Spinal cord (tissue), 9 donors: ENCODE measurements at regions not wholly inside any gene's neighbourhood (a gene's known extent, or its start where the extent isn't known, plus 50 kb on each side); places are given as distances from the start of the nearest gene placed in this dataset.
"Not testable (repeated sequence)": the region's sequence is repeated elsewhere in the genome, so short reads cannot be mapped to it uniquely, and the experiment has no call there.

Experiments used
- DNase-seq, 6 donors: peaks; one replicate each; pipeline versions ENCODE4 v3.0.0 to v3.0.0-alpha.2; 2013 to 2015; ENCODE audit warnings: low spot score in 6 of 6, low read depth in 4 of 6
- H3K27ac ChIP-seq: one replicate; pipeline ENCODE4 v1.5.1; 2013; ENCODE audit warnings: low read depth, low read length, control low read depth
- H3K27me3 ChIP-seq: one replicate; pipeline ENCODE4 v1.6.1; 2013; ENCODE audit warnings: low read length; ENCODE audit not compliant: control insufficient read depth, insufficient read depth
- H3K36me3 ChIP-seq: one replicate; pipeline ENCODE4 v1.6.1; 2013; ENCODE audit warnings: low read length; ENCODE audit not compliant: control insufficient read depth, insufficient read depth
- H3K4me1 ChIP-seq: one replicate; pipeline ENCODE4 v1.6.1; 2013; ENCODE audit warnings: low read length; ENCODE audit not compliant: control insufficient read depth, insufficient read depth
- H3K4me3 ChIP-seq: one replicate; pipeline ENCODE4 v1.5.1; 2013; ENCODE audit warnings: low read depth, low read length, control low read depth
- H3K9me3 ChIP-seq: one replicate; pipeline ENCODE4 v1.6.1; 2013; ENCODE audit warnings: low read length; ENCODE audit not compliant: control insufficient read depth, insufficient read depth
- WGBS: methylation state at CpG from one replicate; pipeline ENCODE4 v1.1.5; 2013; ENCODE audit warnings: missing lambda C conversion rate; ENCODE audit not compliant: insufficient coverage; 5-methylcytosine and 5-hydroxymethylcytosine counted together
- donor health status: healthy.

GRCh38 chrX:88886908-88887307 is 139.9 kb downstream of the CPXCR1 start:
- Histone ChIP-seq H3K9me3 (no peaks in the 10 kb centered on the region), H3K4me3 (no peak overlapping the region), H3K4me1 (no peaks in the 10 kb centered on the region), H3K27me3 (no peaks in the 10 kb centered on the region), H3K27ac (no peak overlapping the region), H3K36me3 (no peaks in the 10 kb centered on the region)
- 100% methylated on average over 1 of the region's 1 CpG for WGBS
- no peak for DNase-seq

GRCh38 chrX:88903989-88904718 is 157.1 kb downstream of the CPXCR1 start:
- no peak overlapping the region for H3K27ac ChIP-seq
- H3K4me1 ChIP-seq, result no peaks in the 10 kb centered on the region
- H3K27me3 ChIP-seq, result no peaks in the 10 kb centered on the region
- H3K36me3 ChIP-seq, result no peaks in the 10 kb centered on the region
- no peak for DNase-seq
- no peak overlapping the region for H3K4me3 ChIP-seq
- H3K9me3 ChIP-seq, result no peaks in the 10 kb centered on the region
- no CpG with 5 or more reads among the region's 2 CpGs for WGBS

- Histone ChIP-seq H3K9me3 (no peaks in the 10 kb centered on the region), H3K36me3 (no peaks in the 10 kb centered on the region), H3K4me3 (no peak overlapping the region), H3K27me3 (no peaks in the 10 kb centered on the region), H3K4me1 (no peaks in the 10 kb centered on the region), H3K27ac (no peak overlapping the region)
- DNase-seq, result no peak
- 82% methylated on average over 3 of the region's 4 CpGs for WGBS
Observed at GRCh38 chrX:88908056-88908455, 161.0 kb downstream of the CPXCR1 start.

- Histone ChIP-seq H3K36me3 (no peaks in the 10 kb centered on the region), H3K9me3 (no peaks in the 10 kb centered on the region), H3K27ac (no peak overlapping the region), H3K4me3 (no peak overlapping the region), H3K27me3 (peaks cover 5% of the 10 kb centered on the region), H3K4me1 (no peaks in the 10 kb centered on the region)
- DNase-seq, result no peak
Observed at GRCh38 chrX:88937616-88938015, 190.6 kb downstream of the CPXCR1 start.

GRCh38 chrX:88940904-88941303 is 193.9 kb downstream of the CPXCR1 start:
- H3K27ac ChIP-seq, result no peak overlapping the region
- 90% methylated on average over 2 of the region's 5 CpGs for WGBS
- H3K27me3 ChIP-seq, result peaks cover 5% of the 10 kb centered on the region

GRCh38 chrX:88944661-88945060 is 197.6 kb downstream of the CPXCR1 start:
- H3K27me3 ChIP-seq, result peaks cover 2% of the 10 kb centered on the region
- H3K27ac ChIP-seq, result no peak overlapping the region
- H3K4me1 ChIP-seq, result no peaks in the 10 kb centered on the region
- DNase-seq, result no peak
- no peaks in the 10 kb centered on the region for H3K9me3 ChIP-seq
- H3K36me3 ChIP-seq, result no peaks in the 10 kb centered on the region
- no peak overlapping the region for H3K4me3 ChIP-seq

More at GRCh38 chrX:88940904-88941303, 193.9 kb downstream of the CPXCR1 start:
- no peaks in the 10 kb centered on the region for H3K36me3 ChIP-seq
- no peaks in the 10 kb centered on the region for H3K9me3 ChIP-seq
- no peak overlapping the region for H3K4me3 ChIP-seq
- DNase-seq, result no peak
- H3K4me1 ChIP-seq, result no peaks in the 10 kb centered on the region

- not testable (repeated sequence) for H3K9me3 ChIP-seq, H3K4me1 ChIP-seq, H3K27me3 ChIP-seq, DNase-seq, H3K36me3 ChIP-seq, H3K4me3 ChIP-seq, H3K27ac ChIP-seq
- WGBS, result 78% methylated on average over 3 of the region's 4 CpGs
Observed at GRCh38 chrX:88956059-88956458, 209.0 kb downstream of the CPXCR1 start.

GRCh38 chrX:88977835-88978234 is 230.8 kb downstream of the CPXCR1 start:
- Histone ChIP-seq H3K27ac (no peak overlapping the region), H3K4me1 (no peaks in the 10 kb centered on the region), H3K4me3 (no peak overlapping the region), H3K27me3 (peaks cover 2% of the 10 kb centered on the region), H3K9me3 (no peaks in the 10 kb centered on the region), H3K36me3 (no peaks in the 10 kb centered on the region)
- WGBS, result no CpG with 5 or more reads among the region's 1 CpG
- DNase-seq, result no peak

GRCh38 chrX:88982183-88982582 is 235.2 kb downstream of the CPXCR1 start:
- H3K9me3 ChIP-seq, result no peaks in the 10 kb centered on the region
- H3K36me3 ChIP-seq, result no peaks in the 10 kb centered on the region
- H3K27me3 ChIP-seq, result peaks cover 2% of the 10 kb centered on the region
- H3K4me3 ChIP-seq, result no peak overlapping the region
- H3K4me1 ChIP-seq, result no peaks in the 10 kb centered on the region
- WGBS, result 85% methylated on average over 14 of the region's 22 CpGs
- H3K27ac ChIP-seq, result no peak overlapping the region
- DNase-seq, result no peak

- Histone ChIP-seq H3K9me3 (no peaks in the 10 kb centered on the region), H3K36me3 (no peaks in the 10 kb centered on the region), H3K27ac (no peak overlapping the region), H3K4me1 (no peaks in the 10 kb centered on the region), H3K4me3 (no peak overlapping the region), H3K27me3 (peaks cover 2% of the 10 kb centered on the region)
- 14% methylated on average over 1 of the region's 3 CpGs for WGBS
- no peak for DNase-seq
Observed at GRCh38 chrX:88982933-88983332, 235.9 kb downstream of the CPXCR1 start.
